Keratinocyte (primary cell): ENCODE measurements at regions not wholly inside any gene's neighbourhood (a gene's known extent, or its start where the extent isn't known, plus 50 kb on each side); places are given as distances from the start of the nearest gene placed in this dataset.

Experiments
- DNase-seq: peaks from one replicate; pipeline ENCODE4 v3.0.0-alpha.2; 2011; ENCODE audit warnings: low read depth, missing footprints, low spot score
- FAIRE-seq: peaks from 2 replicates; lab custom pipeline; 2011; peaks lifted over from hg19 to GRCh38; lab: Jason Lieb, UNC
- H2AFZ ChIP-seq: 2 replicates; pipeline ENCODE4 v1.6.0; 2012; ENCODE audit warnings: low read length, control low read depth, inconsistent platforms; ENCODE audit not compliant: control insufficient read depth
- H3K27ac ChIP-seq: 2 replicates; pipeline ENCODE4 v1.5.1; 2011; ENCODE audit warnings: low read length; ENCODE audit not compliant: control insufficient read depth, insufficient read depth
- H3K27me3 ChIP-seq: 3 replicates; pipeline ENCODE4 v1.6.0; 2011; ENCODE audit warnings: low read length; ENCODE audit not compliant: control insufficient read depth, insufficient read depth; ENCODE audit errors: extremely low read depth
- H3K36me3 ChIP-seq, 2 experiments: 2 replicates in 1 of 2; 3 replicates in 1 of 2; pipeline ENCODE4 v1.5.1; 2011; ENCODE audit warnings: low read length in 2 of 2, mild to moderate bottlenecking in 1 of 2; ENCODE audit not compliant: control insufficient read depth in 2 of 2, insufficient read depth in 2 of 2; ENCODE audit errors: extremely low read depth in 1 of 2
- H3K4me1 ChIP-seq: 3 replicates; pipeline ENCODE4 v1.5.1; 2011; ENCODE audit warnings: low read length; ENCODE audit not compliant: control insufficient read depth, insufficient read depth; ENCODE audit errors: extremely low read depth
- H3K4me2 ChIP-seq: 3 replicates; pipeline ENCODE4 v1.6.0; 2011; ENCODE audit warnings: low read depth, low read length; ENCODE audit not compliant: control insufficient read depth, insufficient read depth; ENCODE audit errors: extremely low read depth
- H3K4me3 ChIP-seq, 3 experiments: fragments of 200-600 bp in 1 of 3; sonication (generic) in 1 of 3; 2 replicates in 2 of 3; 3 replicates in 1 of 3; pipeline ENCODE4 v1.5.1; 2011 to 2016; ENCODE audit warnings: low read length in 3 of 3, mild to moderate bottlenecking in 3 of 3, control low read depth in 2 of 3, inconsistent platforms in 1 of 3, low read depth in 1 of 3, mixed read lengths in 1 of 3, mixed run types in 1 of 3, moderate library complexity in 1 of 3; ENCODE audit not compliant: control insufficient read depth in 2 of 3, insufficient read depth in 2 of 3; ENCODE audit errors: extremely low read depth in 1 of 3
- H3K79me2 ChIP-seq: 2 replicates; pipeline ENCODE4 v1.6.0; 2012; ENCODE audit warnings: low read length; ENCODE audit not compliant: control insufficient read depth, insufficient read depth
- H3K9ac ChIP-seq: 3 replicates; pipeline ENCODE4 v1.6.0; 2011; ENCODE audit warnings: low read length; ENCODE audit not compliant: control insufficient read depth, insufficient read depth; ENCODE audit errors: extremely low read depth
- H3K9me1 ChIP-seq: 3 replicates; pipeline ENCODE4 v1.6.0; 2011; ENCODE audit warnings: low read length; ENCODE audit not compliant: control insufficient read depth, insufficient read depth; ENCODE audit errors: extremely low read depth
- H3K9me3 ChIP-seq: 2 replicates; pipeline ENCODE4 v1.5.1; 2012; ENCODE audit warnings: low read depth, low read length; ENCODE audit not compliant: control insufficient read depth
- H4K20me1 ChIP-seq: 3 replicates; pipeline ENCODE4 v1.6.0; 2011; ENCODE audit warnings: low read length; ENCODE audit not compliant: control insufficient read depth, insufficient read depth; ENCODE audit errors: extremely low read depth
- CTCF ChIP-seq, 3 experiments: IDR thresholded peaks in 1 of 3; conservative IDR thresholded peaks in 1 of 3; optimal IDR thresholded peaks in 1 of 3; 2 replicates in 2 of 3; 3 replicates in 1 of 3; pipeline versions ENCODE3 to v1.5.1; 2011; ENCODE audit warnings: low read length in 3 of 3, mild to moderate bottlenecking in 3 of 3, moderate library complexity in 2 of 3, control low read depth in 1 of 3, inconsistent platforms in 1 of 3; ENCODE audit not compliant: insufficient read depth in 2 of 3; ENCODE audit errors: extremely low read depth in 1 of 3
- EZH2 ChIP-seq: IDR thresholded peaks from one replicate; pipeline ENCODE4 v1.6.1; 2012; ENCODE audit warnings: inconsistent platforms, mild to moderate bottlenecking, low read length, moderate library complexity
- dilution Hi-C: fragments of 300-500 bp; cut with MboI; formaldehyde crosslinking; loops from one replicate; pipeline ENCODE4 v1.7.0; 2020; ENCODE audit warnings: low sequenced_read_pairs; ENCODE audit not compliant: extremely low pct_ligation_motif_present

GRCh38 chr5:17445185-17445584, 52.8 kb upstream of the TAF11L2 start:
- TF ChIP-seq EZH2 (no peak), CTCF (optimal IDR thresholded peaks at IDR 0.05 in 1 of 3, IDR thresholded peaks at IDR 0.05 in 1 of 3, conservative IDR thresholded peaks at IDR 0.05 in 1 of 3; ENCODE audit: extremely low read depth in 1 of 3, insufficient read depth in 2 of 3, low read length in 3 of 3) (no peak)
- Histone ChIP-seq H3K9ac (no peak overlapping the region), H3K79me2 (no peaks in the 10 kb centered on the region), H3K9me1 (no peaks in the 10 kb centered on the region), H3K9me3 (no peaks in the 10 kb centered on the region), H3K36me3 (no peaks in the 10 kb centered on the region), H3K4me1 (no peaks in the 10 kb centered on the region), H3K4me3 (no peak overlapping the region), H3K4me2 (no peak overlapping the region), H3K27ac (no peak overlapping the region), H4K20me1 (no peaks in the 10 kb centered on the region), H2AFZ (no peak overlapping the region), H3K27me3 (no peaks in the 10 kb centered on the region)
- FAIRE-seq, result no peak
- no peak for DNase-seq
- dilution Hi-C loops, result no loop called here
